Activated T-helper 17 cell treated with anti-CD3 and anti-CD28 coated beads, Interleukin-2, amount 50 U/mL, for 72 hours (primary cell): ENCODE measurements at regions not wholly inside any gene's neighbourhood (a gene's known extent, or its start where the extent isn't known, plus 50 kb on each side); places are given as distances from the start of the nearest gene placed in this dataset.
"Not testable (repeated sequence)": the region's sequence is repeated elsewhere in the genome, so short reads cannot be mapped to it uniquely, and the experiment has no call there.

Source experiments
- ATAC-seq: fragments of 150-1000 bp; cut with Tn5 transposase; replicated peaks from 2 replicates; pipeline ENCODE4 v1.10.0; 2021; ENCODE audit warnings: mild to moderate bottlenecking, moderate library complexity
- H3K27ac Mint-ChIP-seq: one replicate; pipeline ENCODE4 v1.8.0; 2022; ENCODE audit warnings: mixed read lengths
- H3K27me3 Mint-ChIP-seq: one replicate; pipeline ENCODE4 v1.8.0; 2022; ENCODE audit warnings: mixed read lengths
- H3K36me3 Mint-ChIP-seq: one replicate; pipeline ENCODE4 v1.8.0; 2022; ENCODE audit warnings: low read depth, mild to moderate bottlenecking, mixed read lengths
- H3K4me1 Mint-ChIP-seq: one replicate; pipeline ENCODE4 v1.8.0; 2022; ENCODE audit warnings: mixed read lengths
- H3K4me3 Mint-ChIP-seq: one replicate; pipeline ENCODE4 v1.8.0; 2022; ENCODE audit warnings: mild to moderate bottlenecking, mixed read lengths
- H3K9me3 Mint-ChIP-seq: one replicate; pipeline ENCODE4 v1.8.0; 2022; ENCODE audit warnings: mixed read lengths

DNA sequence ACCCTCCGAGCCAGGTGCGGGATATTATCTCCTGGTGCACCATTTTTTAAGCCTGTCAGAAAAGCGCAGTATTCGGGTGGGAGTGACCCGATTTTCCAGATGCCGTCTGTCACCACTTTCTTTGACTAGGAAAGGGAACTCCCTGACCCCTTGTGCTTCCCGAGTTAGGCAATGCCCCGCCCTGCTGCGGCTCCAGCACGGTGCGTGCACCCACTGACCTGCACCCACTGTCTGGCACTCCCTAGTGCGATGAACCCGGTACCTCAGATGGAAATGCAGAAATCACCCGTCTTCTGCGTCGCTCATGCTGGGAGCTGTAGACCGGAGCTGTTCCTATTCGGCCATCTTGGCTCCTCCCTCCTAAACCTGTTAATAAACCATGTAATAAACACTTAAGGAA is 522.5 kb upstream of the COBL start:
- H3K9me3 Mint-ChIP-seq: peaks cover 14% of the 10 kb centered on the region
- not testable (repeated sequence) for H3K27me3 Mint-ChIP-seq, ATAC-seq, H3K4me3 Mint-ChIP-seq, H3K36me3 Mint-ChIP-seq, H3K4me1 Mint-ChIP-seq, H3K27ac Mint-ChIP-seq

DNA sequence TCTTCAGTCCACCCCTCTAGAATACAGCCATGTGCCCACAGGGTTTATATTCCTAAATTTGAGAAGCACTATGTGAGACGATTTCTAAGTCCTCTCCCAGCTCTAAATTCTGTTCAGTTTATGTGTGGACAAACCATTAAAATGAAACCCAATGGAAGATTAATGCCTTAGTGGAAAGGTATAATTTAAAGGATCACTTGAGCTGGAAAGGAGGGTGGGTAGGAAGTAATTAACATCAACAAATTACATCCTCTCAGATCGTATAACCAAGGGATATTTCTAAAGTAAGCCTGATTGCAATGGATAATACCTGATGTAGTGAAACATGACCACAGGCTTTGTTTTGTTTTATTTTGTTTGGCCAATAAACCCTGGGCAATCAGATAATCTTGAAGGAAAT is 511.0 kb upstream of the COBL start:
- ATAC-seq: no peak
- Mint-ChIP-seq H3K4me1 (no peaks in the 10 kb centered on the region), H3K27ac (no peak overlapping the region), H3K4me3 (no peak overlapping the region), H3K36me3 (no peaks in the 10 kb centered on the region), H3K9me3 (peaks cover 11% of the 10 kb centered on the region), H3K27me3 (no peaks in the 10 kb centered on the region)

DNA sequence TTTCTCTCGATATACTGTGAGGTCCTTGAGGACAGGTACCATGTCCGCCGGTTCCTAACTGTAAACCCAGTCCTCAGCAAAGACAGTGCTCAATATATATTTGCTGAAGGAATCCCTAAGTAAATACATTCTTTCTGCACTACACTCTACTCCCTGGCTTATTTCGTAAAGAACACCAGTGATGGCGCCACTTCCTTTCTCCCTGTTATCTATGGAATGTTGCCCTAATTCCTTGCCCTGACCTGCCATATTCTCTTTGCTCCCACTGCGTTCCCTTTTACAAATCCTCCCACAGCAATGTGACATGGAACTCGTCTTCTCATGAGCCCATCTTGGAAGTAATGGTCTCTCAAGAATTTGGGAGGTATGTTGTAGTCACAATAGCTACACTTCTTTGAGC is 507.4 kb upstream of the COBL start:
- Mint-ChIP-seq H3K27me3 (no peaks in the 10 kb centered on the region), H3K4me1 (no peaks in the 10 kb centered on the region), H3K9me3 (peaks cover 24% of the 10 kb centered on the region)

DNA sequence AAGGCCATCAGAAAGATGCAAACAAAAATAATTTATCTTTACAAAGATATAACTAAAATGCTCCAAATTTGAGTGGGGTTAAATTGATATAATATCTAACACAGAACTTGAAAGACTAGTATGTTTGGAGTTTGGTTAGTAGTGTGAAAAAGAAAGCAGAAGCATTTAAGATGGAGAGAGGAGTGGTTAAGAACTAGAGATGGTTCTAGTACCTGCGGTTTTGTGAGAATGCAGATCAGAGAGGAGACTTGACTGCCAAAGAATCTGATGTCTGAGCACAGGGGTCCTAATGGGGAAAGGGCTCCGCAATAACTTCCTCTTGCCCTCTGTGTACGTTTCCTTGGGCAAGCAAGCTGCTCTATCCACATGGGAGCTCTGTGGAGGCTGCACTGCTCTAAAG is 506.8 kb upstream of the COBL start:
- H3K36me3 Mint-ChIP-seq: no peaks in the 10 kb centered on the region
- H3K4me3 Mint-ChIP-seq: no peak overlapping the region
- H3K4me1 Mint-ChIP-seq: no peaks in the 10 kb centered on the region
- ATAC-seq: no peak
- peaks cover 30% of the 10 kb centered on the region for H3K9me3 Mint-ChIP-seq
- H3K27me3 Mint-ChIP-seq: no peaks in the 10 kb centered on the region
- H3K27ac Mint-ChIP-seq: no peak overlapping the region

More for the DNA sequence above, 507.4 kb upstream of the COBL start:
- H3K36me3 Mint-ChIP-seq: no peaks in the 10 kb centered on the region
- no peak overlapping the region for H3K4me3 Mint-ChIP-seq
- no peak for ATAC-seq
- H3K27ac Mint-ChIP-seq: no peak overlapping the region

DNA sequence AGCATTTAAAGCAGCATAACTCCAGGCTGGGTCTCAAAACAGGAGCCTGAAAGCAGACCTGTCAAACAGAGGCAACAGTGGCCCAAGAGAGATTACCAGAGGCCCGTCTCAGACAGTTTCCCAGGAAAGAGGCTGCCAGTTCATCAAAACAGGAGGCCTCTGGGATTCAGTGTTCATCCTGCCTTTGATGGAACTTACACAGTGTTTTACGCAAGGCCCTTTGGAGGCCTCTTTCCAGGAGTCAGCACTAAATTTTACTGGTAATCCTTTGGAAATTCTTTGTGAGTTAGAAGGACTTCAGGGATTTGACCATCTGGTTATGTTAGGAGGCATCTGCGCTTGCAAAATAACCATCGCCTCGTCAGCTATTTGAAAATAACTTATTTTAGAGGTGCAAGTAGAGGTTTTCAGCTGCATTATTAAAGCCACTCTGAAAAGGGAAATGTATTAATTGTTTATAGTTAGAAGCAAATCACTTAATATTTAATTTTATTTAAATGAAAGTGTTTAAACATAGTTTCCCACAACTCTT is 501.2 kb upstream of the COBL start:
- no peak for ATAC-seq
- H3K27ac Mint-ChIP-seq: no peak overlapping the region
- H3K27me3 Mint-ChIP-seq: no peaks in the 10 kb centered on the region
- H3K4me3 Mint-ChIP-seq: no peak overlapping the region
- no peaks in the 10 kb centered on the region for H3K36me3 Mint-ChIP-seq
- H3K9me3 Mint-ChIP-seq: peaks cover 20% of the 10 kb centered on the region
- no peaks in the 10 kb centered on the region for H3K4me1 Mint-ChIP-seq

DNA sequence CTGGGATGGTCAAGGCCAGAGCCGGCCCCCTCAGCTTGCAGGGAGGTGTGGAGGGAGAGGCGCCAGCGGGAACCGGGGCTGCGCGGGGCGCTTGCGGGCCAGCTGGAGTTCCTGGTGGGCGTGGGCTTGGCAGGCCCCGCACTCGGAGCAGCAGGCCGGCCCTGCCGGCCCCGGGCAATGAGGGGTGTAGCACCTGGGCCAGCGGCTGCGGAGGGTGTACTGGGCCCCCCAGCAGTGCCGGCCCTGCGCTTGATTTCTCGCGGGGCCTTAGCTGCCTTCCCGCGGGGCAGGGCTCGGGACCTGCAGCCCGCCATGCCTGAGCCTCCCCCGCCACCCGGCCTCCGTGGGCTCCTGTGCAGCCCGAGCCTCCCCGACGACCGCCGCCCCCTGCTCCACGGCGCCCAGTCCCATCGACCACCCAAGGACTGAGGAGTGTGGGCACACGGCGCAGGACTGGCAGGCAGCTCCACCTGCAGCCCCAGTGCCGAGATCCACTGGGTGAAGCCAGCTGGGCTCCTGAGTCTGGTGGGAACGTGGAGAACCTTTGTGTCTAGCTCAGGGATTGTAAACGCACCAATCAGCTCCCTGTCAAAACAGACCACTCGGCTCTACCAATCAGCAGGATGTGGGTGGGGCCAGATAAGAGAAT is 489.3 kb upstream of the COBL start:
- not testable (repeated sequence) for H3K4me1 Mint-ChIP-seq, H3K27ac Mint-ChIP-seq, H3K4me3 Mint-ChIP-seq, H3K27me3 Mint-ChIP-seq, ATAC-seq, H3K36me3 Mint-ChIP-seq, H3K9me3 Mint-ChIP-seq

DNA sequence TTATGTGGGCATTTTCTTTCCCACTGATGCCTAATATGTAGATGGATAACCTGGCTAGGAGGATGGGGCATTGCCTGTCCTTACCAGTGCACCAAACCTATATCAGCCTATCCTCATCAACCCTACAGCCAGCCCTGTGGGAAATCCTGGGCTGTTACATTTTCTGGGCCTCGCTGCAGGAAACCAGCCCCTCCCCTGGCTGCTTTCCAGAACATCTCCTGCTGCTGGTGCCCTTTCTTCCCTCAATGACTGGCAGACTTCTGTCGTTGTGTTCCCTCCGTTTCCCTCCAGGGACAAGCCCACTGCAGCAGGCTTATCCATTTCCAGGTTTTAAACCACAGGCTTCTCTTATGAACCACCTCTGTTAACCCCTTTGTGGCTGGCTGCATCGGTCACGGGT is 486.1 kb upstream of the COBL start:
- H3K27me3 Mint-ChIP-seq: no peaks in the 10 kb centered on the region
- H3K4me3 Mint-ChIP-seq: no peak overlapping the region
- no peaks in the 10 kb centered on the region for H3K36me3 Mint-ChIP-seq
- no peak for ATAC-seq
- no peaks in the 10 kb centered on the region for H3K4me1 Mint-ChIP-seq
- peaks cover 4% of the 10 kb centered on the region for H3K9me3 Mint-ChIP-seq
- no peak overlapping the region for H3K27ac Mint-ChIP-seq

DNA sequence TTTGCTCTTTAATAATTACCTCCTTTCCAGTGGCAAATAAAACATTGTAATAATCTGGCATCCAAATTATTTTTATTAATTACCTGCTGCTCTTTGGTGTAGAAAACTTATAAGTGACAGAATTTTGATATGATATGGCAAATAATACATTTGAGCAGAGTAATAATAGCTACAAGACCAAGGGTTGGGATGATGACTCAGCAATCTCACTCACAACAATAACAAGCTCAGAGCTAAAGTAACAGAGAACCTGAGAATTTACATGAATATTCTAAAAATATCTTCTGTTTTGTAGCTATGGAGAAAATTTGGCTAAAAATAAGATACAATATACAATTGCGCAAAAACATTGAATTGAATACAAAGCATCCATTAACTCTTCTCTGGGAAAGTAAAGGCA is 480.8 kb upstream of the COBL start:
- Mint-ChIP-seq H3K4me1 (no peaks in the 10 kb centered on the region), H3K4me3 (no peak overlapping the region), H3K9me3 (peaks cover 7% of the 10 kb centered on the region), H3K27me3 (no peaks in the 10 kb centered on the region), H3K27ac (no peak overlapping the region), H3K36me3 (no peaks in the 10 kb centered on the region)
- no peak for ATAC-seq

DNA sequence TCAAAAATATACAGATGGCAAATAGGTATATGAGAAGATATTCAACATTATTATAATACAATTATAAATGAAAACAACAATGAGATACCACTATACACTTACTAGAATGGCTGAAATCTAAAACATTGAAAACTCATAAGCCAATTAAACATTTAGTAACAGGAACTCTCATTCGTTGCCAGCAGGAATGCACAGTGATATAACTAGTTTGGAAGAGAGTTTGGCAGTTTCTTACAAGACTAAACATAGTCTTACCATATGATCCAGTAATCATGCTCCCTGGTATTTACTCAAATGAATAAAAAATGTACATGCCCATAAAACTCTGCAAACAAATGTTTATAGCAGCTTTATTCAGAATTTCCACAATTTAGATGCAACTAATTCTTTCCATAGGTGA is 476.2 kb upstream of the COBL start:
- H3K9me3 Mint-ChIP-seq: peaks cover 7% of the 10 kb centered on the region
- no peaks in the 10 kb centered on the region for H3K27me3 Mint-ChIP-seq
- H3K4me1 Mint-ChIP-seq: no peaks in the 10 kb centered on the region
- no peak for ATAC-seq
- no peak overlapping the region for H3K4me3 Mint-ChIP-seq
- no peak overlapping the region for H3K27ac Mint-ChIP-seq
- no peaks in the 10 kb centered on the region for H3K36me3 Mint-ChIP-seq

DNA sequence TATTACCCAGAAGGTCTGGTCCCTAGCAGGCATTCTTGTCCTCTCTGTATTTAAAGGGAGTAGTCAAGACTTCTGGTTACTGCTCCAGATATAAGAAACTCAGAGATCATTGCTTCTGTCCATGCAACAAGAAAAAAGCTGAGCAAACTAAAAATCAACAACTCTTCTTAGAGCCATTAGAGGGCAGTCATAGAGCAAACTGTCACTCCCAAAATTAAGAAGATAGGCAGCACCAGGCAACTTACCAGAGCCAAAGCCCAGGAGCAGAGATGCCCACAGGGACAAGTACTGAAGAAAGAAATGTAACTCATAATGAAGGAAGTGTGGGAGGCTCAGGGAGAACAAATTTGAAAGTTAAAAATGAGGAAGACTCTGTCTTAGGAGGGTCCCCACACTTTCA is 472.9 kb upstream of the COBL start:
- Mint-ChIP-seq H3K9me3 (peaks cover 7% of the 10 kb centered on the region), H3K27ac (no peak overlapping the region), H3K4me1 (no peaks in the 10 kb centered on the region), H3K4me3 (no peak overlapping the region), H3K27me3 (no peaks in the 10 kb centered on the region), H3K36me3 (no peaks in the 10 kb centered on the region)
- no peak for ATAC-seq

DNA sequence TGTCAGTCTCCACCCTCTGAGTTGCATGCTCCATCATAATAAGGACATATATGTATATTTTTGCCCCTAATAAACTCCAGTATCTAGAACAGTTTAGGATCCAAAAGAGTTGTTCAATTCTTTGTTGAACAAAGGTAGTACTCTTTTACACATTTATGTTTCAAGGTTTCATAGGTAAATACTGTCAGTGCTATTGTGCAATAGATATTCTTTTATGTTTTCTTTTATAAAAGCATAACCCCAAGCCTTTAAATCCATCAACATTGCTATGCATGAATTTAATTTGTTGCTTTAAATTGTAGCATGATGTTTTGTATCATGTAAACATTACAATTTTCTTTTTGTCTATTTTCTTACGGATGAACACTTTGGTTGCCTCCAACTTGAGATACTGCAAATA is 469.7 kb upstream of the COBL start:
- H3K4me1 Mint-ChIP-seq: no peaks in the 10 kb centered on the region
- ATAC-seq: no peak
- H3K9me3 Mint-ChIP-seq: peaks cover 14% of the 10 kb centered on the region
- H3K27me3 Mint-ChIP-seq: no peaks in the 10 kb centered on the region
- H3K4me3 Mint-ChIP-seq: no peak overlapping the region
- H3K27ac Mint-ChIP-seq: no peak overlapping the region
- H3K36me3 Mint-ChIP-seq: no peaks in the 10 kb centered on the region

DNA sequence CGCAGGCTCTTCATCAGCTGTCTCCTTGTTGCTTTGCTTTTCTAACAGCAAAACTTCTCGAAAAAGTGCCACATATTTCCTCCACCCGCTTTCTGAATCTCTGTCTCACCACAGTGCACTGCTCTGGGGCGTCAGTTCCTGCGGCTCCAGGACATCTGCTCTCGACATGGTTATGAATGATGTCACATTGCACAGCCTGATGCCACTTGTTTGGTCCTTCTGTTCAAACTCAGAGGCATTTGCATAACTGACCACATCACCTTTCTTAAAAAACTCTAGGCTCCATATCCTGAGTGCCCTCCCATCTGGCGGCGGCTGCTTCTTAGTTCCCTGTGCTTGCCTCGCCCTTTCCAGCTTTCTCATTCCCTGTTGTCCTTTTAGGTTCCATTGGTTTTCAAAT is 469.3 kb upstream of the COBL start:
- Mint-ChIP-seq H3K36me3 (no peaks in the 10 kb centered on the region), H3K27me3 (no peaks in the 10 kb centered on the region), H3K4me3 (no peak overlapping the region), H3K27ac (no peak overlapping the region), H3K9me3 (peaks cover 14% of the 10 kb centered on the region), H3K4me1 (no peaks in the 10 kb centered on the region)
- ATAC-seq: no peak

DNA sequence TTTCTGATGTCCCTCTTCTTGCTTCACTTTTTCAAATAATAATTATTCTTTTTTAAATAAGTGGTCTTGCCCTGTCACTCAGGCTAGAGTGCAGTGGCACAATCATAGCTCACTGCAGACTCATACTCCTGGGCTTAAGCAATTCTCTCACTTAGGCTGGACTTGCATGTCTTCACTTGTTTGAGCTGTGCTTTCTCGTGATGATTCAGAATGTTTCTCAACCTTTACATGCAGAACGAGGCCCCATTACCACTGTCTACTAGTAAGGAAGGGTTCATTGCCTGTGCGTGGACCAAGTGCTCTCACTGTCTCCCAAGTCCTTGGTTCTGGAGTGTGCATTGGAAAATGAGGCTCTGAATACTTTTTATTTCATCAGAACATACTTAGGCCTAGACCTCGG is 468.6 kb upstream of the COBL start:
- H3K27me3 Mint-ChIP-seq: no peaks in the 10 kb centered on the region
- H3K36me3 Mint-ChIP-seq: no peaks in the 10 kb centered on the region
- H3K4me3 Mint-ChIP-seq: no peak overlapping the region
- no peak for ATAC-seq
- H3K4me1 Mint-ChIP-seq: no peaks in the 10 kb centered on the region
- H3K9me3 Mint-ChIP-seq: peaks cover 14% of the 10 kb centered on the region
- H3K27ac Mint-ChIP-seq: no peak overlapping the region

DNA sequence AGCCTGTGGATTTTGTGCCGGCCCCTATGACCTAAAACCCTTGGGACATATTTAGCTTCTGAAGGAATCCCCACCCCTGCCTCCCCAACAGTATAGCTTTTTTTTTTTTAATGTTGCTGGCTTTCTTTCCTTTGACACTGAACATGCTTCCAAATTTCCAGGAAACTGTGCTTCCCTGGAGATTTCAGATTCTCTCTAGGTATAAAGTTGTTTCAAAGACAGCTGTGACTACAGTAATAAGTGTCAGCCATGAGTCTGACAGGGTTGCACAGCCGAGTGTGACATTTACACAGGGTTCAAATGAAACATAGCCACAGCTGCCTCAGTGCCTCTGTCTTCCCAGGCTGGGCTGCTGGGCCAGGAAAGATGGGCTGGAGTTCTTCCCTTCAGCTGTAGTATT is 466.6 kb upstream of the COBL start:
- no peak for ATAC-seq
- peaks cover 14% of the 10 kb centered on the region for H3K9me3 Mint-ChIP-seq
- H3K27ac Mint-ChIP-seq: no peak overlapping the region
- no peaks in the 10 kb centered on the region for H3K4me1 Mint-ChIP-seq
- no peaks in the 10 kb centered on the region for H3K27me3 Mint-ChIP-seq
- H3K4me3 Mint-ChIP-seq: no peak overlapping the region
- H3K36me3 Mint-ChIP-seq: no peaks in the 10 kb centered on the region

DNA sequence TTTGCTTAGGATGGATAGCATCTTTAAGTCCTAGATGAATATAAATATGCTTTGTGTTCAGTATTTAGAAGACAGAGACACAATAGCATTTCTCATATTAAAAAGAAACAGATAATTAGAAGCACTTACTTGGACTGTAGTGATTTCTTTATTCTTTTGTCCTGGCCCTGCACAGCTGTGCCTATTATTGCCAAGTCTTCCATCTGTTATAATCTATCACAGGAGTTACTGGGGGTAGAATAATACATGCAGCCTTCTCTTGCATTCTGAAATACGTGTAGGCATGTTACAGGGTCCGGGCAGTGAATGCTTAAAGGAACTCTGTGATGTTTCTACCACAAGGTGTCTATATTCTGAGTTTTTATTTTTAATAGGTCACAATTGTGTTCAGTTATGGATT is 461.5 kb upstream of the COBL start:
- Mint-ChIP-seq H3K36me3 (no peaks in the 10 kb centered on the region), H3K9me3 (peaks cover 7% of the 10 kb centered on the region), H3K27me3 (no peaks in the 10 kb centered on the region), H3K4me3 (no peak overlapping the region), H3K4me1 (no peaks in the 10 kb centered on the region), H3K27ac (no peak overlapping the region)
- ATAC-seq: no peak

DNA sequence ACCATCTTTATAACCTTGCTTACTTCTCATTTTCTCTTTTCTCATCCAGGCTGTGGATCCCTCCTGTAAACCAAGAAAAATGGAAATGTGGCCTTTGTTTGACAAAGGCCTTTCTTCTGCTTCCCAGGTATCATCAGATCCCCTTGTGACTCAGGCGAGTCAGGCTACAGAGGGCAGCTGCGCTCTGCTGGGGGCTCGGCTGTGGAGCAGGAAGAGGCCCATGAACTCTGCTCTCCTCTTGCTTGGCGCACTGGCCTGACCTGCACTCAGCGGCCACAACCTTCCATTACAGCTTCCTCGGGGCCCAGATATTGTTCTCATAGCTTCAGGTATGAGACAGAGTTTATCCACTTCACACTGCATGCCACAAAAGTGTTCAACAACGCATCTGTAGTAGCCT is 457.6 kb upstream of the COBL start:
- H3K4me3 Mint-ChIP-seq: no peak overlapping the region
- H3K36me3 Mint-ChIP-seq: no peaks in the 10 kb centered on the region
- peaks cover 5% of the 10 kb centered on the region for H3K9me3 Mint-ChIP-seq
- no peak overlapping the region for H3K27ac Mint-ChIP-seq
- H3K4me1 Mint-ChIP-seq: no peaks in the 10 kb centered on the region
- ATAC-seq: no peak
- H3K27me3 Mint-ChIP-seq: no peaks in the 10 kb centered on the region
